OCI-LY3 (cell line): ENCODE measurements at regions not wholly inside any gene's neighbourhood (a gene's known extent, or its start where the extent isn't known, plus 50 kb on each side); places are given as distances from the start of the nearest gene placed in this dataset.
"Not testable (repeated sequence)": the region's sequence is repeated elsewhere in the genome, so short reads cannot be mapped to it uniquely, and the experiment has no call there.

ENCODE experiments used
- H2AFZ ChIP-seq: fragments of 200-600, 300-600 bp; shearing (Covaris generic); 2 replicates; pipeline ENCODE4 v1.6.0; 2014; ENCODE audit warnings: antibody characterized with exemption, low read depth, low read length
- H3K27ac ChIP-seq: fragments of 200-600, 300-600 bp; sonication (generic); 2 replicates; pipeline ENCODE4 v1.5.1; 2014; ENCODE audit warnings: mild to moderate bottlenecking, low read length, moderate library complexity, mixed read lengths
- H3K27me3 ChIP-seq: fragments of 200-600, 300-600 bp; sonication (generic); 2 replicates; pipeline ENCODE4 v1.6.1; 2014; ENCODE audit warnings: low read depth, low read length, mixed read lengths
- H3K36me3 ChIP-seq: fragments of 200-600, 300-600 bp; sonication (generic); replicated peaks from 2 replicates; pipeline ENCODE3; 2014; ENCODE audit warnings: low read depth, low read length, mixed read lengths
- H3K4me1 ChIP-seq: fragments of 300-600, 200-600 bp; sonication (generic); 2 replicates; pipeline ENCODE4 v1.6.1; 2014; ENCODE audit warnings: low read length, mixed read lengths
- H3K4me2 ChIP-seq: fragments of 200-600, 300-600 bp; sonication (generic); 2 replicates; pipeline ENCODE4 v1.6.1; 2014; ENCODE audit warnings: low read length, mixed read lengths
- H3K4me3 ChIP-seq: fragments of 300-600, 200-600 bp; sonication (generic); 2 replicates; pipeline ENCODE4 v1.5.1; 2014; ENCODE audit warnings: antibody characterized with exemption, mild to moderate bottlenecking, low read length, moderate library complexity
- H3K79me2 ChIP-seq: fragments of 300-600, 200-600 bp; shearing (Covaris generic); 2 replicates; pipeline ENCODE4 v1.6.1; 2014; ENCODE audit warnings: mild to moderate bottlenecking, low read length, mixed read lengths
- H3K9ac ChIP-seq: fragments of 300-600, 200-600 bp; shearing (Covaris generic); 2 replicates; pipeline ENCODE4 v1.6.0; 2014; ENCODE audit warnings: mild to moderate bottlenecking, low read length, moderate library complexity
- H3K9me3 ChIP-seq: fragments of 200-600, 300-600 bp; shearing (Covaris generic); 2 replicates; pipeline ENCODE4 v1.6.1; 2014; ENCODE audit warnings: low read length, mixed read lengths; ENCODE audit not compliant: insufficient read depth
- H4K20me1 ChIP-seq: fragments of 200-600, 300-600 bp; sonication (generic); 2 replicates; pipeline ENCODE4 v1.6.1; 2016; ENCODE audit warnings: low read length, mixed read lengths; ENCODE audit not compliant: insufficient read depth
- CTCF ChIP-seq: fragments of 200-600, 300-600 bp; sonication (generic); IDR thresholded peaks from 2 replicates; pipeline ENCODE4 v1.5.1; 2014; ENCODE audit warnings: antibody characterized with exemption, low read length, low read depth
- EZH2phosphoT487 ChIP-seq: fragments of 200-600 bp; shearing (Covaris generic); IDR thresholded peaks from 2 replicates; pipeline ENCODE4 v1.6.1; 2018; ENCODE audit warnings: antibody characterized with exemption, mixed run types, low read depth

GRCh38 chr18:44579028-44579702 is 101.5 kb upstream of the SETBP1 start:
- Histone ChIP-seq H3K9ac (no peak overlapping the region), H3K4me1 (no peaks in the 10 kb centered on the region), H2AFZ (peak overlapping the region; percentile 41), H4K20me1 (no peaks in the 10 kb centered on the region), H3K27ac (no peak overlapping the region), H3K79me2 (no peaks in the 10 kb centered on the region), H3K27me3 (no peaks in the 10 kb centered on the region), H3K9me3 (no peaks in the 10 kb centered on the region), H3K36me3 (no peaks in the 10 kb centered on the region), H3K4me3 (no peak overlapping the region), H3K4me2 (no peak overlapping the region)
- peak; percentile 94 for TF ChIP-seq CTCF
- no peak for TF ChIP-seq EZH2phosphoT487

GRCh38 chr18:44579745-44580144 is 100.9 kb upstream of the SETBP1 start:
- Histone ChIP-seq H3K27ac (no peak overlapping the region), H3K4me1 (no peaks in the 10 kb centered on the region), H3K9me3 (no peaks in the 10 kb centered on the region), H2AFZ (no peak overlapping the region), H3K36me3 (no peaks in the 10 kb centered on the region), H4K20me1 (no peaks in the 10 kb centered on the region), H3K79me2 (no peaks in the 10 kb centered on the region), H3K27me3 (no peaks in the 10 kb centered on the region), H3K9ac (no peak overlapping the region), H3K4me2 (no peak overlapping the region), H3K4me3 (no peak overlapping the region)
- no peak for TF ChIP-seq EZH2phosphoT487
- TF ChIP-seq CTCF: no peak

- TF ChIP-seq EZH2phosphoT487 (no peak), CTCF (no peak)
- no peak overlapping the region for H3K27ac ChIP-seq
These were observed 100.5 kb upstream of the SETBP1 start for GRCh38 chr18:44580159-44580558.

GRCh38 chr18:44580782-44581181 is 99.9 kb upstream of the SETBP1 start:
- not testable (repeated sequence) for H3K79me2 ChIP-seq, H3K4me2 ChIP-seq, H4K20me1 ChIP-seq, H3K36me3 ChIP-seq, H2AFZ ChIP-seq, H3K4me1 ChIP-seq, H3K9me3 ChIP-seq, H3K27me3 ChIP-seq, H3K4me3 ChIP-seq, H3K9ac ChIP-seq, H3K27ac ChIP-seq

More at GRCh38 chr18:44580159-44580558, 100.5 kb upstream of the SETBP1 start:
- Histone ChIP-seq H3K4me1 (no peaks in the 10 kb centered on the region), H3K79me2 (no peaks in the 10 kb centered on the region), H3K4me3 (no peak overlapping the region), H3K9me3 (no peaks in the 10 kb centered on the region), H4K20me1 (no peaks in the 10 kb centered on the region), H3K36me3 (no peaks in the 10 kb centered on the region), H3K4me2 (no peak overlapping the region), H3K27me3 (no peaks in the 10 kb centered on the region), H2AFZ (no peak overlapping the region), H3K9ac (no peak overlapping the region)
